ENCODE measurements at regions not wholly inside any gene's neighbourhood (a gene's known extent, or its start where the extent isn't known, plus 50 kb on each side); places are given as distances from the start of the nearest gene placed in this dataset.

DNA sequence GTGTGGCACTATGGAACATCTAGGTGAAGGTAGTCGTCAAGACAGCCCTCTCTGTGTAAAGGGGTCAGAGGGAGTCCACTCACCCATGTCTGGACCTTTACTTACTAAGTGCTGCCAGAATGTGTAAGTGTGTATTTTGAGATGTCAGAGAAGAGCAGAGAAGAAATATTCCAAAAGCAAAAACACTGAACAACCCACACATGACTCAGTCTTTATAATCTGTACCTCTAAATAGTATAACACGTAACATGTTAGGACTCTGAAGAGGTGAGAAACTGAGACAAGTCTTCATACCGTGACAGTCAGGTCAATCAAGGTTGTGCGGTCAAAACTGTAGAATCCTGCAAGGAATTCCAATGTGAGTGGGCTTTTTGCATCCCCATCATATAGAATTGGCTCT, 555.2 kb downstream of the LMO4 start:
- TF ChIP-seq, protein P1, sequence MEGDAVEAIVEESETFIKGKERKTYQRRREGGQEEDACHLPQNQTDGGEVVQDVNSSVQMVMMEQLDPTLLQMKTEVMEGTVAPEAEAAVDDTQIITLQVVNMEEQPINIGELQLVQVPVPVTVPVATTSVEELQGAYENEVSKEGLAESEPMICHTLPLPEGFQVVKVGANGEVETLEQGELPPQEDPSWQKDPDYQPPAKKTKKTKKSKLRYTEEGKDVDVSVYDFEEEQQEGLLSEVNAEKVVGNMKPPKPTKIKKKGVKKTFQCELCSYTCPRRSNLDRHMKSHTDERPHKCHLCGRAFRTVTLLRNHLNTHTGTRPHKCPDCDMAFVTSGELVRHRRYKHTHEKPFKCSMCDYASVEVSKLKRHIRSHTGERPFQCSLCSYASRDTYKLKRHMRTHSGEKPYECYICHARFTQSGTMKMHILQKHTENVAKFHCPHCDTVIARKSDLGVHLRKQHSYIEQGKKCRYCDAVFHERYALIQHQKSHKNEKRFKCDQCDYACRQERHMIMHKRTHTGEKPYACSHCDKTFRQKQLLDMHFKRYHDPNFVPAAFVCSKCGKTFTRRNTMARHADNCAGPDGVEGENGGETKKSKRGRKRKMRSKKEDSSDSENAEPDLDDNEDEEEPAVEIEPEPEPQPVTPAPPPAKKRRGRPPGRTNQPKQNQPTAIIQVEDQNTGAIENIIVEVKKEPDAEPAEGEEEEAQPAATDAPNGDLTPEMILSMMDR (IDR thresholded peaks at IDR 0.05 in 4 of 5, conservative IDR thresholded peaks at IDR 0.05 in 1 of 5) = no peak
- TF ChIP-seq POLR2A (IDR thresholded peaks at IDR 0.05) = no peak

Data from gastrocnemius medialis (tissue), 4 donors.